DOHH2 (cell line): ENCODE measurements at regions not wholly inside any gene's neighbourhood (a gene's known extent, or its start where the extent isn't known, plus 50 kb on each side); places are given as distances from the start of the nearest gene placed in this dataset.

Experiments used
- CTCF ChIP-seq: fragments of 200-600 bp; sonication (generic); IDR thresholded peaks from one replicate; pipeline ENCODE4 v1.5.1; 2014; ENCODE audit warnings: antibody characterized with exemption, mild to moderate bottlenecking, low read depth, low read length; ENCODE audit not compliant: poor library complexity, severe bottlenecking
- EZH2phosphoT487 ChIP-seq: fragments of 200-600 bp; sonication (generic); IDR thresholded peaks from 2 replicates; pipeline ENCODE4 v1.6.1; 2017; ENCODE audit warnings: borderline replicate concordance, mild to moderate bottlenecking, antibody characterized with exemption, low read length, moderate library complexity, mixed read lengths

GRCh38 chr17:72507370-72507769, 386.6 kb downstream of the SOX9 start:
- TF ChIP-seq CTCF (no peak), EZH2phosphoT487 (no peak)
